GM19324 (cell line): ENCODE measurements at regions not wholly inside any gene's neighbourhood (a gene's known extent, or its start where the extent isn't known, plus 50 kb on each side); places are given as distances from the start of the nearest gene placed in this dataset.
"Not testable (repeated sequence)": the region's sequence is repeated elsewhere in the genome, so short reads cannot be mapped to it uniquely, and the experiment has no call there.

Experiments used
- ATAC-seq: cut with Tn5 transposase; IDR thresholded peaks from one replicate; pipeline ENCODE4 v1.9.1; 2021; ENCODE audit warnings: mild to moderate bottlenecking, moderate library complexity; ENCODE audit not compliant: unreplicated experiment, low FRiP score

DNA sequence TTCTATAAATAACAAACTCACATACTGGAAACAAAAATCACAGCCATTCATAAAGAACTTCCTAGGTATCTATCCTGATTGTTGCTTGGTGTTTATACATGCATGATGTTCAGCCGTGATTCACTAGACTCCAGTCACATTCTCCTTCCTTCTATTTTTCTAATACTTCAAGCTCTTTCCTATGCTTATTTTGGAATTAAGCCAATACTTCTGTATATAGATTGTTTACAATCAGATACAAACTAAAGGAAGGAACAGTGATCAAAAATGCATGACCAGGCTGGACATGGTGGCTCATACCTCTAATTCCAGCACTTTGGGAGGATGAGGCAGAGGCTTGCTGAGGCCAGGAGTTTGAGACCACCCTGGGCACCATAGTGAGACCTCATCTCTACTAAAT is 377.5 kb upstream of the IRAK1BP1 start:
- no peak for ATAC-seq

DNA sequence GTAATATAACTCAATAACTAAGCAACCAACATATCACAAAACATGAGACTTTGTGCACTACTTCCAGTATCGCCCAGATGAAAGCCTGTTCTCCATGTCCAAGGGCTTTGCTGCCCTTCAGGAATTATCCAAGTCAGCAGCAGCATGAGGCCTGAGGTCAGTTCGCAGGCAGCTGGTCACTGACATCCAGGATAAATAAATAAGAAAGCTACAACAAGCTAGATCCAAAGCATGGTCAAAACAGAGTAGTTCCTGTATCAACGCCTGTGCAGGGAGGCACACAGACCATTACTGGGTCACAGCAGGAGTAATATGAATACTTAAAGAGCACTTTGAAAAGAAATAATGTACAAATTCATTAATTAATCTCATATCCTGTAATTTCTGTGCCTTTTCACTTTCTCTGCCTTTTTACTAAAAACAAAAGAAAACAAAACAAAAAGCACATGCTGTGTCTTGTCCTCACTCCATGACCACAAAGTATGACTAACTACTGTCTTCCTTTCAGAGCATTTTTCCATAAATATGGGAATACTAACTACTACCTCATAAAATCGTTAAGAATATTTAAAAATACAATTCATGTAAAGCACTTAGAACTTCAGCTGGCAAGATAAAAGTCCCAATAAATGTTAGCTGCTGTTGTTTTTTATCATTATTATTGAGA is 374.9 kb upstream of the IRAK1BP1 start:
- ATAC-seq, result no peak

DNA sequence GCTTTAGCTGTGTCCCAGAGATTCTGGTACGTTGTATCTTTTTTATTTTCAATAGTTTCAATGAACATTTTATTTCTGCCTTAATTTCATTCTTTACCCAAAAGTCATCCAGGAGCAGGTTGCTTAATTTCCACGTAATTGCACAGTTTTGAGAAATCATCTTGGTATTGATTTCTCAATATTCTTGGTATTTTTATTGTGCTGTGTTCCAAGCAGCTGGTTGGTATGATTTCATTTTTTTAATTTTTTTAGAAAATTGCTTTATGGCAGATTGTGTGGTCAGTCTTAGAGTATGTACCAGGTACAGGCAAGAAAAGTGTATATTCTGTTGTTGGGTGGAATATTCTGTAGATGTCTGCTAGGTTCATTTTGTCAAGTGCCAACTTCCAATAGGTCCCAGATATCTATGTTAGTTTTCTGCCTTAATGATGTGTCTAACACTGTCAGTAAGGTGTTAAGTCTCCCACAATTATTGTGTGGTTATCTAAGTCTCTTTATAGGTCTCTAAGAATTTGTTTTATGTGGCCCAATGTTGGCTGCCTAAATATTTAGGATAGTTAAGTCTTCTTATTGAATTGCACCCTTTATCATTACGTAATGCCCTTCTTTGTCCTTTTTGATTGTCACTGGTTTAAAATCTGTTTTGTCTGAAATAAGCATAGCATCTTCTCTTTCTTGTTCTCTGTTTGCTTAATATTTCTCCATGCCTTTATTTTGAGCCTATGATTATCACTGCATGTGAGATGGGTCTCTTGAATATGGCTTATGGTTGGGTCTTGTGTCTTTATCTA is 366.9 kb upstream of the IRAK1BP1 start:
- ATAC-seq, result no peak

DNA sequence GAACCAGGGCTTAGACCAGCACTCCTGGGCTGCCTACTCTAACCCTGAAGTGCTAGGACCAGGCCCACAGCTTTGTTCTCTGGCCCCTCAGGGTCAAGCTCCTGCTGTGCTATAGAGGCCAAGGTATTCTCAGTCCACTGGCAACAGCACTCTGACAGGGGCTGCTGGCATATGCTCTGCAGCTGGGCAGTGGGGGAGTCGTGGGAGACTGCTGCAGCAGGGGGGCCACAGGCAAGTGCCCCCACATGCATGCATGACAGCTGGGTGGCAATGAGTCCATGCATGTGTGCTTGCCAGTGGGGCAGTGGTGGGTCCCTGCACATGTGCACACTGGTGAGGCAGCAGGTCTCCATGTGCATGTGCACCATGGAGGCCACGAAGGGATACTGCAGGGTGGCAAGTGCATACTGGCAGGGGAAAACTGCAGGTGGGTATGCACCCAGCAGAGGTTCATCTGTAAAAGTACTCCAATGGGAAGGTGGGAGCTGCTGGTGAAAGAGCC is 364.9 kb upstream of the IRAK1BP1 start:
- no peak for ATAC-seq

DNA sequence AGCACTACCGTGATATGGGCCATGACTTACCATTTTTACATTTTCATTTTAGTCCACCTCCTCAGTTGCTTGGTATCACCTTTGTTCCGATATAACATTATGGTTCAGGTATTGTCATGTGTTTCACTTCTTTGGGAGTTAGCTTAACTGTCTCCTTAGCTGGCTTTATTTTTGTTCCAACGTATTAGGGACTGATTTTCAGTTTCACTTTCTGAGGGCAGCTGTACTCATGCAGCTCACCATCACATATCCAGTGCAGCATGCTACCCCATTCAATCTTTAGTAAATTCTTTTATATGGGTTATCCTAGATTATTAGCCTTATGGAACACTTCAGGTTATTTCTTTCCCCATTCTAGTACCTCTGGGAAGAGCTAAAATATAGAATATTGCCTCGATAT is 362.2 kb upstream of the IRAK1BP1 start:
- no peak for ATAC-seq

DNA sequence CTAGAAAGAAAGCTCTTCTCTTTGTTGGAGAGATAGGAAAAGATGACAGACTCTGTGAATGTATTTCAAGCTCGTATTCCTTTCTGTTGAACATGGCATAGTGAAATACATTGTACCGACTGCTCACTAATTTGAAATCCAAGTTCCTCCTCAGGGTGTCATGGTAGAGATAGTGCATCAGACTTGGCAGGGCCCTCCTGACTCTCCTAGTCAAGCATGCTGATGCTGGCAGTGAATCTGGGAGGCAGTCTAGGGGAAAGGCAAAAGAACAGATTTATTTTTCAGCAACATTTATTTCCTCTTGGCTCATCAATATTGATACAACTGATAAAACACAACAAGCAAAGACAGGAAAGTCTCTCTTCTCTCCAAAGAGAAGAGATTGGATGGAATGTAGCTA is 356.3 kb upstream of the IRAK1BP1 start:
- no peak for ATAC-seq

DNA sequence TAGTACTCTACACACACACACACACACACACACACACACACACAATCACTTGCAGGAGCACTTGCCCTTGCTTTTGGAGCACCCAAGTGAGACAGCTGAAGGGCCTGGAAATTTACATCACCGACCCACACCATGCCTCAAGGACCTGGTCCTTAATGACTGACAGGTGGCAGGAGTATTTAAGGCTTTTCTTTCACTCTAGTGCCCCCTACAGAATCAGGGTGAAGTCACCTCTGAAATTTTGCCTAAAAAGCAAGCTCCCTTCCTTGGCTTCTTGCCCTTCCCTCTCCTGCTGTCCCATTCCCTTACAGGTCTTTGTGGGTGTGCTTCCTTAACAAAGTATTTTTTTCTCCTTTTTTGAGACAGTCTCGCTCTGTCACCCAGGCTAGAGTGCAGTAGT is 353.5 kb upstream of the IRAK1BP1 start:
- no peak for ATAC-seq

DNA sequence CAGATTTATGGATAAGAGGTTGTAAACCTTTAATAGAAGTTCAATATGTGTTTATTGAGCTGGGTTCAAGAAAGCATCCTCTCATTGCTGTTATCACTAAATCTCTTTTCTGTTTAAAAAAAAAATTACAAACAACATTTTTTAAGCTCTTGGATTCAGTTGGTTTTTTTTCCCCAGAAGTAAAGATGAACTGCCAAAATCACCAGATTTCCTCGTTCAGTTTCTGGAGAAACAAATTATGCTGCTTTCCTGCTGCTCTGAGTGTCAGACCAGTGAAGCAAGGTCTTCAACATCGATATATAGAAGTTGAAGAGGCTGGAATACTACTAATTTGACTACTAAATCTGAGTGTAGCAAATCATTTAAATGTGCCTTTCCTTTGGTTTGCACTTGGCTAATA is 352.1 kb upstream of the IRAK1BP1 start:
- ATAC-seq, result no peak

DNA sequence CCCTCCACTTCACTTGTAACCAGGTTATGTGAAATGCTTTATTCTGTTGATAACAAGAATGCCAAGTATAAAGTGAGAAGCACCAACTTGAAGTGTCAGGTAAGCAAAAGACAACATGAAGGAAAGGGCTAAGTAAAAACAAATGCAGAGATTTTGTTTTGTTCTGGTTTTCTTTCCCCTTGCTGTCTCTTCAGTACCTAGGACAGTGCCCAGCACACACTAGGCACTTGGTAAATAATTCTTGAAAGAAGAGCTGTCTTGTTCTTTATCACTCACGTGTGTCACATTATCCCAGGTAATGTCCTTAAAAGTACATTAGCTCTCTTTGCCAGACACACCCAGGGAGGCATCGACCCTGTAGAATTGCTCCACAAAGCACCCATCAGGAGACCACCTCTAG is 350.0 kb upstream of the IRAK1BP1 start:
- no peak for ATAC-seq

DNA sequence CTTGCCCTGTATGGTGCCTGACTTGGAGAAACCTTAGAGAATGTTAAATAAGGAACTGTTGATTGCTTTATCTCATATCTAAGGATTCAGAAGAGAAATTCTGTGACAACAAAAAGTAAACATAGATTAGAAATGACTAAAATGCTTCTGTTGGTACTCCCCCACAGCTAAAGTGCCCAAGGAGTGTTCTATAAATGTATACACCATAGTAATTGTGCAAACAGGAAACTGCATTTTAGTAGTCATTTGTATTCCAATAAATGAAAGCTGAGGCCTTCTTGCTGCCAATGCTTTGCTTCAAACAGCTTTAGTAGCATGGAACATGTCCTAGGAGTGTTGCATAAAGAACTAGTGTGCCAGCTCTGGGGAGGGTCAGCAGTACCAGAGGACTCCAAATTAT is 343.7 kb upstream of the IRAK1BP1 start:
- ATAC-seq, result no peak

DNA sequence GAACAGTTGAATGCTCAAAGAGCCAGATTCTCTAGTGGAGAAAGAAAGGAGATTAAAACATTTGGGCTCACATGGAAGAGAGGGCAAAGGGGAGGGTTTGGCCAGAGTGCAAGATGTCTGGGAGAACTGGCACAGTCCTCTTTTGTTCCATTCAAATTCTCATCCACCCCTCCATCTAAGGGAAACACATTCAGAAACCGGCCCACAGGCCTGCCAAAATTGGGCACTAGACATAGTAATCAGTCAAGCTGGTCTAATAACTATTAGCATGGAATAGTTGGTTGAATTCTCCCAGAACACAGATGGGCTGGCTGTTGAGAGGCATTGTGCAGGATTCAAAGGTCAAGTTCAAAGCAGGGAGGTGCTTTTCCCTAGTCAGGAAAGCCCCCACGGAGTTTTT is 341.4 kb upstream of the IRAK1BP1 start:
- ATAC-seq, result no peak

DNA sequence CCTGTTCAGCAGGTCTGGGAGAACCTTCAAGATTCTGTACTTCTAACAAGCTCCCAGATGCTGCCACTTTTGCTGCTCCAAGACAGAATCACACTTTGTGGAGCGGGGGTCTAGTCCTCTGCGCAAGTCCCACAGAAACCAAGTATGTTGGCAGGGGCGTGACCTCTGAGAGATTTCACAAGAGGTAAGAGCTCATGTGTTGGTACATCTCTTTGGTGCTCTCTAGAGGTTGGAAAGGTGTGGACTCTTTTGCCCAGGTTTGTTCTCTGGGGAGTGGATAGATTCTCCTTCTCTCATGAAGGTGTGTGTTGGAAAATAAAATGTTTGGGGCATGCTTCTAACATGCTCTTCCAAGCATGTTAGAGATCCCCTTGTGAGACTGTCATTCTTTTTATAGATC is 340.9 kb upstream of the IRAK1BP1 start:
- ATAC-seq, result no peak

DNA sequence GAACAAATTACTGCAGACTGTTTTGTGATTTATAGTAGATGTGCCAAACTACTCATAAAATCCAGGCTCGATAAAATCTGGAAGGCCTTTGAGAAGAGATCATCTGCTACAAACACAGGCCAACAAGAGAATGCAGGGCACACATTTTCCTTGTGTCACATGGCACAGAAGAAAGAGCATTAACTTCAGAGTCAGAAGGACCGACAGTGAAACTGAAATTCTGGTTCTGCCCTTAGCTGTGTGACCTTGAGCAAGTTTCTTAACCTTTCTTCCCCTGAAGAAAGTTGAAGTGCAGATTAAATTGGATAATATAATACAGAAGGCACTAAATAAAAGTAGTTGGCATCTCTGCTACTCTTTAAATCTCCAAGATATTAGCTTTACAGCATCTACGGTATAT is 338.4 kb upstream of the IRAK1BP1 start:
- ATAC-seq, result no peak

DNA sequence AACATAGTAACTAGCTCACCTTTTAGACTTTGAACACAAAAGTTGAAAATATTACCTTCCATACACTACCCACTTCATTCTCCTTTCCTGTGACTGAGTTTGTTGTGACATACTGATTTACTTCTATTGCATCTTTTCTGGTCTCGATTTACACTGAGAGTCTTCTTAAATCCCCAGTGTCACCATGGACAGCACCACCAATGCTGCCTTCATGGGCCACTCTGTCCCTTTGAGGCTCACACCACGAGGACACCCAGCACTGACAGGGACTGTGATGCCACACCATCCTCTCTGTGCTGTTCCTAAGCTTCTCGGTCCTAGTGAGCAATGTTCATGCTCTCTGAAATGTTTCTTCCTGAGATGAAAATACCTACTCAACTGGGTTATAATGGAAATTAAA is 337.1 kb upstream of the IRAK1BP1 start:
- no peak for ATAC-seq

DNA sequence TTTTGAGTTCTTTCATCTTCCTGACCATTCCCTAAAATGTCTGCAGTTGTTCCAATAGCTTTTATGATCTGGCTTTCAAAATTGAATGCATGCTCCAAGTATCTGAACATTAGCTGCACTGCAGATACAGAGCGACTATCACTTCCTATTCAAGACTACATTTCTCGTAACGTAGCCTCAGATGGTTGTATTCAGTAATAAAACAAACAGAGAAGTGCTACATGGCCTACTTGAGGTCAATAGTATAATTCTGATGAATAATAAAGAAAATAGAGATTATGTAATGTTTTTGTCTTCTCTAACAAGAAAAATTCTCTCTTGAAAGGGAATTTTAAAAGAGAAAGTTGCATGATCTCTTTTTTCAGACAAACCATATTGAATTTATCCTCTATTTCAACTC is 333.9 kb upstream of the IRAK1BP1 start:
- ATAC-seq, result no peak

DNA sequence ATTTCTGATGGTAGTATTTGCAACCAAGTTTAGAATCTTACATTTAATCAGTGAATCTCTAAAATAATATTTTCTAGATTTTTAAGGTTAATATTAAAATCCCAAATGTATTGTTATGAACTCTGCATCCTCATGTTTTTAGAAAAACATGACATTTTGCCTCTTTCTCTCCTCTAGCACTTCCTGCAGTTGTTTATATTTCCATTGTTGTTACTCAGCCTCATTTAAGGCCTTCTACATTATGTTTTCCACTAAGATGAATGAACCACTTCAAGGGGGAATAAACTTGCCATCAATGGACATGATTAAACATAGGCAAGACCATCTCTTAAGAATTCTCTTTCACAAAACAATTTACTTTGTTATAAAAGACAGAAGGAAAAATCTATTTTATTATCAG is 333.5 kb upstream of the IRAK1BP1 start:
- ATAC-seq, result no peak

DNA sequence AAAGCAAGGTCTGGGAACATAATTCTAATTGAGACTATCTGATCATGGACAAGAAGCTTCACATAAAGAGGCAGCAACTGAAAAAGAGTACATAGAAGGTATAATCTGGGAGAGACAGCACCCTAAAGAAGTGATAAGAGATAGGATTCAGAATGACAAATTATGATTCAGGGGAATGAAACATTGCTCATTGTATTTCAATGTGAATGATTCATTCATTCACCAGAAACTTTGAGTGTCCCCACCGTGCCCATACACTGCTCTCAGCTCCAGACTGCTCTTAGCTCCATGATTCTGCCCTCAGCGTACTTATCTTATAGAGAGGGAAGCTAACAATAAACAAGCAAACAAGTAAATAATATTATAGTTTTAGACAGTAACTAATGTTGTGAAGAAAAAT is 329.3 kb upstream of the IRAK1BP1 start:
- no peak for ATAC-seq

DNA sequence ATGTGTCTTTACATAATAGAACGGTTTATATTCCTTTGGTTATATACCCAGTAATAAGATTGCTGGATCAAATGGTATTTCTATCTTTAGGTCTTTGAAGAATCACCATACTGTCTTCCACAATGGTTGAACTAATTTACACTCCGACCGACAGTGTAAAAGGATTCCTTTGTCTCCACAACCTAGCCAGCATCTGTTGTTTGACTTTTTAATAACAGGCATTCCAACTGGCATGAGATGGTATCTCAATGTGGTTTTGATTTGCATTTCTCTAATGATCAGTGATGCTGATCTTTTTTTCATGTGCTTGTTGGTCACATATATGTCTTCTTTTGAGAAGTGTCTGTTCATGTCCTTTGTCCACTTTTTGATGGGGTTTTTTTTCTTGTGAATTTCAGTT is 319.7 kb upstream of the IRAK1BP1 start:
- ATAC-seq, result not testable (repeated sequence)

DNA sequence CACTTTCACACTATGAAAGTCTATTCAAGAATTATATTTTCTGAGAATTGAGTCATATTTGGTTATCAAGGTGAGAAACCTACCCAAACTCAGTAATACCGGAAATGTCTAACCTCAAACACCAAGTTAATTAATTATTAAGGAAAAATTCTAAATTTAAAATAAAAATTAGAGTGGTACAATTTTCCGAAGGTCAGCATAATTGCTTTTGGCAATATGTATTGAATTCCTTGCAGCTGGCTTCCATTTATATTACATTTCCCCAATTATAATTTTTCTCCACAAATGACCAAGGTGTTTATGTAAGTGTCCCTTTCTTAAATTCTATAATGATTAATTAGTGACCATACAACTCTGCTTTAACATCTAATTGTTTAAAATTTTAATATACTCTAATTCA is 316.0 kb upstream of the IRAK1BP1 start:
- no peak for ATAC-seq

DNA sequence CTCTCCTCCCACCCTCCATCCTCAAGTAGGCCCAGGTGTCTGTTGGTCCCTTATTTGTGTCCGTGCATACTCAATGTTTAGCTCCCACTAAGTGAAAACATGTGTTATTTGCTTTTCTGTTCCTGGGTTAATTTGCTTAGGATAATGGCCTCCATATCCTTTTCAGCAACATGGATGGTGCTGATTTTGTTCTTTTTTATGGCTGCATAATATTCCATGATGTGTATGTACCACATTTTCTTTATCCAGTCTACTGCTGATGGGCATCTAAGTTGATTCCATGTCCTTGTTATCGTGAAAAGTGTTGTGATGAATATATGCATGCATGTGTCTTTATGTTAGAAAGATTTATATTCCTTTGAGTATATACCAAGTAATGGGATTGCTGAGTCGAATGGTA is 314.9 kb upstream of the IRAK1BP1 start:
- ATAC-seq, result no peak

DNA sequence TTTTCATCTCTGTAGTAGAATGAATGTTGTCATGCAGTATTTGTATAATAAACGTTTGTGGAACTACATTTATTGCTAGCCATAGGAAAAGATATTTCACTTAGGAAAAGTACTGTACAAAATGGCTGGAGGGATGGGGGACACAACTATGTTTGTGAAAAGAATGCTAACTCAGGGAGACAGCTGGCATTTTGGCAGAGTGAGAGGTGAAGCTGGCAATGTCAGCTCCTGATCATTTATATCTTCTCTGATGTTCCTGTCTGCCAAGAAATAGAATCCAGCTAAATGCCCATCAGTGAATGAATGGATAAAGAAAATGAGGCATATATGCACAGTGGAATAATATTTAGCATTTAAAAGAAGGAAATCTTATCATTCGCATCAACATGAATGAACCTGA is 313.0 kb upstream of the IRAK1BP1 start:
- ATAC-seq, result no peak

DNA sequence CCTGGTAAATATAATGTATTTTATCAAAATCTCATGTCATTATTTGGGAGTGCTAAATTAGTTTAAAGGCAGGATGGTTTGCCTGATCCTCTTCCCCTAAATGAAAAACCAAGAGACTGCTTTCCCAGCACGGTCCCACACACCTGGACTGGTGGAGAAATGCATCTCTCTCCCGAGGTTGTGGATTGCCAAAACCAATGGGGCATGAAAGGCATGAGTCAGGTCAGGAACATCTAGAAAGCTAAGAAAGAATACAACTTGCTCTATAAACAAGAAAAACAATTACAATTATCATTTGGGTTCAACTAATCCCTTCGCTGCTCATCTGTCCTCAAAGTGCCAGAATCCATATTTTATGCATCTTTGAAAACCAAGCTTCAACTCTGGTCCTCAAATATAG is 308.3 kb upstream of the IRAK1BP1 start:
- no peak for ATAC-seq
